ENCODE measurements at regions not wholly inside any gene's neighbourhood (a gene's known extent, or its start where the extent isn't known, plus 50 kb on each side); places are given as distances from the start of the nearest gene placed in this dataset.

DNA sequence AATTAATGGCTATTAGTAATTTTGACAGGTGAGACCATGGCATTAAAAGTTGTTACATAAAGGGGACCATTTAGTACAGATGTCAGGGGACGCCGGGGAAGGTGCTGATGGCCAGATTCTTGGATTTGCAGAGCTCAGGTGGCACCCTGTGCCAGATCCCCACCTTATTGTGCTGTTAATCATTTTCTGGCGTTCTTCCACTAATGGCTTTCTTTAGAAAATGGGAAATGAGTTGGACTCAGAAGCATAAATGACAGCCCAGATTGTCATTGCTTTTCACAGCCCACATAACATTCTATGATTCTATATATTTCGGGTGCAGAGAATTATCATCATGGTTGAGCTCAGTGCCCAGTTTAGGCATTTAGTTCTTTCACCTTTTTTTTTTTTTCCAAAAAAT is 257.2 kb upstream of the TCF4 start:
- H3K4me3 ChIP-seq (ENCODE audit: low read depth, low read length), result no peak overlapping the region
- no peak for DNase-seq (ENCODE audit: low read depth)
- no peak for TF ChIP-seq CTCF (IDR thresholded peaks at IDR 0.05; ENCODE audit: insufficient read depth, low read depth, low read length)

DNA sequence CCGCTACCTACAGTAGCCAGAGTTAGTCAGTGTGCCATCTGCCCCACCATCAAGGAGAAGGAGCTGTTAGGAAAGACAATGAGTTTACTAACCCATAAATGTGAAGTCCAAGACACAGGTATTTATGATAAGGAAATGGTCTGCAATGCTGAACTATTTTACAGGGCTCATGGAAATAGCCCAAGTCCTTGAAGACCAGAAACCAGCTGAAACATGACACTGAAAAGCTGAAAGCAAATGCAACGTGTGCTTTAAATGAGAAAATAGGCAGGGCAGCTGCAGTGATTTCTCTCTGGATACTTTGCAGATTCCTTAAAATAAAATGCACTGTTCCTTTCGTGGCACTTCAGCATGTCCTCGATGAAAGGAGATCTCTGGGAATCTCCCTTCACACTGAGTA is 256.4 kb upstream of the TCF4 start:
- no peak for DNase-seq (ENCODE audit: low read depth)
- H3K4me3 ChIP-seq (ENCODE audit: low read depth, low read length), result no peak overlapping the region
- TF ChIP-seq CTCF (IDR thresholded peaks at IDR 0.05; ENCODE audit: insufficient read depth, low read depth, low read length), result no peak

GRCh38 chr18:55841314-55841713 is 253.3 kb upstream of the TCF4 start:
- no peak for DNase-seq (ENCODE audit: low read depth)
- H3K4me3 ChIP-seq (ENCODE audit: low read depth, low read length), result no peak overlapping the region
- no peak for TF ChIP-seq CTCF (IDR thresholded peaks at IDR 0.05; ENCODE audit: insufficient read depth, low read depth, low read length)

DNA sequence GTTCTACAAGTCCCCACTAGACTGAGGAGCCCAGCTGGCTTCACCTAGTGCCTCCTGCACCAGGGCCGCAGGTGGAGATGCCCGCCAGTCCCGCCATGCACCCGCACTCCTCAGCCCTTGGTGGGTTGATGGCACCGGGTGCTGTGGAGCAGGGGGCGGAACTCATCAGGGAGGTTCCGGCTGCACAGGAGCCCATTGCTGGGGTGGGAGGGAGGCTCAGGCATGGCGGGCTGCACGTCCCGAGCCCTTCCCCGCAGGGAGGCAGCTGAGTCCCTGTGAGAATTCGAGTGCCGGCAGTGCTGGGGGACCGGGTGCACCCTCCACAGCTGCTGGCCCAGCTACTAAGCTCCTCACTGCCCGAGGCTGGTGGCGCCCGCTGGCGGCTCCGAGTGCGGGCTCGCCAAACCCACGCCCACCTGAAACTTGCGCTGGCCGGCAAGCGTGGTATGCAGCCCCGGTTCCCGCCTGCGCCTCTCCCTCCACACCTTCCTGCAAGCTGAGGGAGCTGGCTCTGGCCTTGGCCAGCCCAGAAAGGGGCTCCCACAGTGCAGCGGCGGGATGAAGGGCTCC is 252.7 kb upstream of the TCF4 start:
- DNase-seq (ENCODE audit: low read depth), result no peak
- TF ChIP-seq CTCF (IDR thresholded peaks at IDR 0.05; ENCODE audit: insufficient read depth, low read depth, low read length), result no peak
- no peak overlapping the region for H3K4me3 ChIP-seq (ENCODE audit: low read depth, low read length)

GRCh38 chr18:55839343-55839742 is 251.4 kb upstream of the TCF4 start:
- no peak overlapping the region for H3K4me3 ChIP-seq (ENCODE audit: low read depth, low read length)
- DNase-seq (ENCODE audit: low read depth), result peak; percentile 58
- no peak for TF ChIP-seq CTCF (IDR thresholded peaks at IDR 0.05; ENCODE audit: insufficient read depth, low read depth, low read length)

DNA sequence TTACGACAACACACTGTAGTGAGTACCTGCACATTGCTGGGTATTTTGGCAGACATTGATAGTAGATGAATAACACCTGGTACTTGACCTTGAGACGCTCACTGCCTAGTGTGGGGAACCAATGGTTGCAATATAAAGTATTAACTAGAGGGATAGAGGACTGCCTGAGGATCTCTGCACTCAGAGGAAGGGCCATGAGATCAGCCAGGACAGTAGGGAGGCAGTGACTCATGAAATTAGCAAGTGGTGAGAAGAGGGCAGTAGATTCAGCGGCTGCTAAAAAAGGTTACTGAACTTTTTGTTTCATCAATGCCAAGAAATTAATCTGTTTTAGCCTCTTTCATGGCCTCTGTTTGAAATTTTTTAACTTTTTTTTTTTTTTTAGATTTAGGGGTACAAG is 250.8 kb upstream of the TCF4 start:
- TF ChIP-seq CTCF (IDR thresholded peaks at IDR 0.05; ENCODE audit: insufficient read depth, low read depth, low read length), result no peak
- no peak for DNase-seq (ENCODE audit: low read depth)
- no peak overlapping the region for H3K4me3 ChIP-seq (ENCODE audit: low read depth, low read length)

DNA sequence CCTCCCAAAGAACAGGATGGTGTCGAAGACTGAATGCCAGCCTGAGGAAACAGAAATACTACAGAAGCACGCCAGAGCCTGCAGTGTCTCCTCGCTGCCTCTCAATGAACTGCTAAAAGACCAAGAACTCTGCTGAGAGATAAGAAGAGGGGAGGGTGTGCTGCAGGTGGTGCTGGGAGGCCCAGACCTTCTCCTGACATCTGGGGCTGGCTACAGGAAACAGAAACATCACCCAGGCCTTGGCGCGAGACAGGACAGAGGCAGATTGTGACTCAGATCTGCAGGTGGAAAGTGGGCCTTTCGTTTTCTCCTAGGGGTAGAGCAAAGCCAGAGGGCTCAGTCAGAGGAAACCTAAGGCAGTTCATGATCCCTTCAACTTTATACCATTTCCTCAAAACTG is 250.3 kb upstream of the TCF4 start:
- no peak for TF ChIP-seq CTCF (IDR thresholded peaks at IDR 0.05; ENCODE audit: insufficient read depth, low read depth, low read length)
- DNase-seq (ENCODE audit: low read depth), result no peak
- no peak overlapping the region for H3K4me3 ChIP-seq (ENCODE audit: low read depth, low read length)
